HFF-Myc (cell line): ENCODE measurements at regions not wholly inside any gene's neighbourhood (a gene's known extent, or its start where the extent isn't known, plus 50 kb on each side); places are given as distances from the start of the nearest gene placed in this dataset.
"Not testable (repeated sequence)": the region's sequence is repeated elsewhere in the genome, so short reads cannot be mapped to it uniquely, and the experiment has no call there.

Experiments
- DNase-seq: peaks from one replicate; pipeline ENCODE4 v3.0.0-alpha.2; 2011; ENCODE audit warnings: low read depth; ENCODE audit errors: extremely low read depth
- H3K4me3 ChIP-seq: replicated peaks from 2 replicates; pipeline ENCODE4 v1.5.1; 2011; ENCODE audit warnings: low read depth, mild to moderate bottlenecking, control low read depth, low read length
- CTCF ChIP-seq: IDR thresholded peaks from 2 replicates; pipeline ENCODE4 v1.5.1; 2012; ENCODE audit warnings: mild to moderate bottlenecking, low read depth, low read length, control low read depth; ENCODE audit errors: missing control alignments

DNA sequence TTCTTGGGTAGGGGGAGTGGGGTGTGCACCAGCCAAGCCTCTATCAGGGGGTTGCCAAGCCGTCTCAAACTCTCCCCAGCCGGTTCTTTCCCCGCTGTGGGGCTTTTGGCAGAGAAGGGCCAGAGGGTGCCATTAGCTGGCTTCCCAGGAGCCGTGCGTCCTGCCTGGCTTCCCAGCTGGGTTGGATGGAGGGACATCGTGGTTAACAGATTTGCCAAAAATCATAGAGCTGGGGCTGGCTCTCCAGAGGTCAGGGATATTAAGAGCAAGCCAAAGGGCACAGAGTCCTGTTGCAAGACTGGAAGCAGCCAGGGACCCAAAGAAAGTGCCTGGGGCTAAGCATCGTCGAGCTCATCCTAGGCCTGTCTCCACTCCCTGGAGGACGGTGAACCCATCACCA lies 104.6 kb upstream of the HES1 start:
- H3K4me3 ChIP-seq: no peak overlapping the region
- no peak for DNase-seq
- TF ChIP-seq CTCF: no peak

GRCh38 chr3:194031867-194032635 lies 103.9 kb upstream of the HES1 start:
- H3K4me3 ChIP-seq: no peak overlapping the region
- no peak for DNase-seq
- no peak for TF ChIP-seq CTCF

DNA sequence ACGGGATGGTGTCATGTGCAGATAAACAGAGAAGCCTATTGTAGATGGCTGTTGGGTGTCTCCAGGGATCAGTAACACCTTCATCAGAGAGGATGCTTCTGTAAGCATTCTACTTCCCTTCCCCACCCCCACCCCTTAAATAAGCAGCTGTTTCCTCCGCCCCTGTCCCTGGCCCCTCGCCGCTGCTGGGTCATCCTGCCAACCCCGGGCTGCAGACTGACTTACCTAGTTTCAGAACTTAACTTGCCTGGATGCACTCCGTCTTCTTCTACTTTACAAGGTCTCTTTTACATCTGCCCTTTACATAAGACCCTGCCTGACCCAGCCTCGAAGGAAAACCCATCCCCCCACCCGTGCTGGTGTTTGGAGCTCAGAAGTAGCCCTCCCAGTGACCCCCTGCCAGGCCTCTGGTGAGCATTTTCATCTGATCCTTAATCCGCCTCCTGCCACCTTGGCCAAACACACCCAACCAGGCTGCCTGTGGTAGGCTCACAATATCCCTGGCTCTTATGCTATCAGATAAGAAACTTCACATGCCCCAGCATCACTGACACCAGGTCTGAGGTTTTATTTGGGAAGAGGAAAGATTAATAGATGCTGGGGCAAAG lies 103.0 kb upstream of the HES1 start:
- no peak for TF ChIP-seq CTCF
- H3K4me3 ChIP-seq: no peak overlapping the region
- no peak for DNase-seq

DNA sequence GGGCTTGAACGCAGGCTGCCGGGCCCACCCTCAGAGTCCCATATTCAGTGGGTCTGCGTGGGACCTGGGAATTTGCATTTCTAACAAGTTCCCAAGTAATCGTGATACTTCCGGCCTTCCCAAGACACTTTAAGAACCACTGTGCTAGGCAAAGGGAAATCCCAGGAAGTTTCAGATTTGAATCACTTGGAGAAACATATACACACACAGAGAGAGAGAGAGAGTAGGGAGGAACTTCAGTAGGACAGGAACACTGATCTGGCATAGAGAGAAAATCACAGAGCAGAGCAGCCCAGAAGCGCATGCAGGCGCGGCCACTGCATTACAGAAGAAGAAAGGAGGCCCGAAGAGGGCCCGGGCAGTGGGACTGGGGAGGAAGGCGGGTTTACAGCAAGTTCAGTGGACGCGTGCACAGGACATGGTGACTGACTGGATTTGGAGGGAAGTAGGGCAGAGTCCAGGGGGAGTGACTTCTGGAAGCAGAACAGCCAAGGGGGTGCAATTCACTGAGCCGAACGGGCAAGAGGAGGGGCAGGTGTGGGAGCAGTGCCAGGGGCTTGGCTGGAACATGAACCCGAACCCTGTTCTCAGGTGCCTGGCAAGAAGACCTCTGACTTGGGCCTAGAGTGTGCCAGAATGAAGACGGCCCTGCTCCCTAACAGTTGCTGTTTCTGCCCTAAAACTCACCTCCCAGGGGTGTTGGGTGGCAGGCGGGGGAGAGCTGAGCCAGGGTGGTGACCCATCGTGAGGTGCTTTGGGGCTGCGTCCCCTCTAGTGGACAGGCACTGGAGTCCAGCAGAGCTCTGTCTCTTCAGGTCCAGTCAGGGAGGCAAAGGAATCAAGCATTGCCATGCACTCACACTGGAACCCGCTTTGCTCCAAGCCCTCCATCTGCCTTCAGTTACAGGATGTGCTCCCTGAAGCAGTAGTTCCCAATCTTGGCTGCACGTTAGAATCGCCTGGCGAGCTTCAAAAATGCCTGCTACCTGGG lies 101.3 kb upstream of the HES1 start:
- H3K4me3 ChIP-seq: no peak overlapping the region

DNA sequence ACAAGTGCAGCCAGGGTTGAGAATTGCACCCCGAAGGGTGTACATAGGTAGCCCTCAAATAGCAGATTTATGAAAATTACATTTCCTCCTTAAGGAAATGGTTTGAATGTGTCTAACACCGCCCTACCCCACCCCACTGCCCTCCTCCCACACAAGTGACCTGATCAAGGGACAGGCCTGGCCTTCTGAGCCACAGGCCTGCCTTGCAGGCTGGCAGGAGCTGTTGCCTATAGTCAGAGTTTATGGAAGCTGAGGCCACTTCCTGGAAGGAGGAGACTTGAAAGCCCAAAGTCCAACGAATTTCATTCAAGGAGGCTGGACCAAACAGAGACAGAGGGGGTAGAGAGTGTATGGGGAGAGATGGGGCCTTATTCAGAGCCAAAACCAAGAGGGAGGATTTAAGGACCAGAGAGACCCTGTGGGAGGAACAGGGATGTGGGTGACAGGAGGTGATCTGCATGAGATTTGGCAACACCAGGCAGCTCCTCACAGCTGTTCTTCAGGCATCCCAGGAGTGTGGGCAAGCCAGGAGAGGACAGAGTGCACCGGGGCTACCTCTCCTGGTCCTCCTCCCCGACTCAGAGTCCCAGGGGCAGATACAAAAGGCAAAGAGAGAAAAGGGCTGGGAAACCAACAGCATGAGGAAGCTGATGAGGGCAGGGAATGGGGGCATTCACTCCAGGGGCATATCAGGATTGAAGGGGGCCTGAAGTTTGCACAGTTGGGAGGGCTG lies 100.4 kb upstream of the HES1 start:
- no peak overlapping the region for H3K4me3 ChIP-seq
- no peak for DNase-seq
- no peak for TF ChIP-seq CTCF

More for the DNA sequence above, 101.3 kb upstream of the HES1 start:
- no peak for DNase-seq
- TF ChIP-seq CTCF: no peak

DNA sequence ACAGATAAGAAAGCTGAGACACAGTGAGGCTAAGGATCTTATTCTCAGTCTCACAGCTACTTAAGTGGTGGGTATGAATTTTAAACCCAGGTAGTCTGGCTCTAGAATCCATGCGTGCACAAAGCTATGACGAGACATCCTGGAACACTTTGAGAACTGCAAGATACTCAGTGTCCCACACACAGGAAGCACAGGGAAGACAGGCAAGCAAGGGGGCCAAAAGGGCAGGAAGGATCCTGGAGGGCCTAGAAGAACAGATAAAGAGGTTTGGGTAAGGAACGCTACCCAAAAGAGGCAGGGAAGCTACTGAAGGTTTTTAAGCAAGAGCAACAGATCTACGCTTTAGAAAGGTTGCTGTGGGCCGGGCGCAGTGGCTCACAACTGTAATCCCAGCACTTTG lies 99.1 kb upstream of the HES1 start:
- no peak for DNase-seq

GRCh38 chr3:194038346-194038745 lies 97.6 kb upstream of the HES1 start:
- not testable (repeated sequence) for H3K4me3 ChIP-seq, DNase-seq

More for the DNA sequence above, 99.1 kb upstream of the HES1 start:
- TF ChIP-seq CTCF: no peak
- H3K4me3 ChIP-seq: no peak overlapping the region
